CD4-positive, alpha-beta T cell treated with Interleukin-1 beta for 1 hour (primary cell): ENCODE measurements at regions not wholly inside any gene's neighbourhood (a gene's known extent, or its start where the extent isn't known, plus 50 kb on each side); places are given as distances from the start of the nearest gene placed in this dataset.
"Not testable (repeated sequence)": the region's sequence is repeated elsewhere in the genome, so short reads cannot be mapped to it uniquely, and the experiment has no call there.

Experiments used
- DNase-seq, 2 donors: peaks; one replicate each; pipeline ENCODE4 v3.0.0-alpha.2; 2020 to 2022

DNA sequence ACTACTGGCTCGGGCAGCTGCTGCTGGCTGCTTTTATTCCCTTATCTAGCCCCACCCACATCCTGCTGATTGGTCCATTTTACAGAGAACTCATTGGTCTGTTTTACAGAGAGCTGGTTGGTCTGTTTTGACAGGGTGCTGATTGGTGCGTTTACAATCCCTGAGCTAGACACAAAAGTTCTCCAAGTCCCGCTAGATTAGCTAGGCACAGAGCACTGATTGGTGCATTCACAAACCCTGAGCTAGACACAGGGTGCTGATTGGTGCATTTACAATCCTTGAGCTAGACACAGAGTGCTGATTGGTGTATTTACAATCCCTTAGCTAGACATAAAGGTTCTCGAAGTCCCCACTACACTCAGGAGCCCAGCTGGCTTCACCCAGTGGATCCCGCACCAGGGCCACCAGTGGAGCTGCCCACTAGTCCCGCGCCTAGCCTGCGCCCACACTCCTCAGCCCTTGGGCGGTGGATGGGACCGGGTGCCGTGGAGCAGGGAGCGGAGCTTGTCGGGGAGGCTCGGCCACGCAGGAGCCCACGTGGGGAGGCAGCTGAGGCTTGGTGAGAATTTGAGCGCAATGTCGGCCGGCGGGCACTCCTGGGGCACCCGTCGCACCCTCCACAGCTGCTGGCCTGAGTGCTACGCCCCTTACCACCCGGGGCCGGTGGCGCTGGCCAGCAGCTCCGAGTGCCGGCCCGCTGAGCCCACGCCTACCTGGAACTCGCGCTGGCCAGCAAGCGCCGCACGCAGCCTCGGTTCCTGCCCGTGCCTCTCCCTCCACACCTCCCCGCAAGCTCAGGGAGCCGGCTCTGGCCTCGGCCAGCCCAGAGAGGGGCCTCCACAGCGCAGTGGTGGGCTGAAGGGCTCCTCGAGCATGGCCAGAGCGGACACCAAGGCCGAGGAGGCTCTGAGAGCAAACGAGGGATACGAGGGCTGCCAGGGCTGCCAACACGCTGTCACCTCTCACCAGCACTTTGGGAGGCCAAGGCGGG is 91.1 kb upstream of the HS3ST2 start:
- DNase-seq: not testable (repeated sequence)

DNA sequence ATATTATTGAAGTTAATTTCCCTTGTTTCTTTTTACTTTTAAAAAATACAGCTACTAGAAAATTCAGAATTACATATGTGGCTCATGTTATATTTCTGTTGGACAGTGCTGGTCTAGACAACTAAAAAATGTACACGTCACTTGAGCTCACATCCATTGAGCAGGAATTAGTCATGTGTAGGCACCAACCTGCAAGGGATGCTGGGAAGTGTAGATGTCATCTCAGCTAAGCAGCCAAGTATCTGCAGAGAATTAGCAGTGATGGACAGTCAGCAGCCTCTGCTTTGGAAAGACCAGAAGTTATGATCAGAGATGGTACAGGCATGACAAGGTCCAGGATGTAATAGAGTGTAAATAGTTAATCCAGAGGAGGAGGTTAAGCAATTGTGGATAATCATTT is 87.1 kb upstream of the HS3ST2 start:
- no peak for DNase-seq

DNA sequence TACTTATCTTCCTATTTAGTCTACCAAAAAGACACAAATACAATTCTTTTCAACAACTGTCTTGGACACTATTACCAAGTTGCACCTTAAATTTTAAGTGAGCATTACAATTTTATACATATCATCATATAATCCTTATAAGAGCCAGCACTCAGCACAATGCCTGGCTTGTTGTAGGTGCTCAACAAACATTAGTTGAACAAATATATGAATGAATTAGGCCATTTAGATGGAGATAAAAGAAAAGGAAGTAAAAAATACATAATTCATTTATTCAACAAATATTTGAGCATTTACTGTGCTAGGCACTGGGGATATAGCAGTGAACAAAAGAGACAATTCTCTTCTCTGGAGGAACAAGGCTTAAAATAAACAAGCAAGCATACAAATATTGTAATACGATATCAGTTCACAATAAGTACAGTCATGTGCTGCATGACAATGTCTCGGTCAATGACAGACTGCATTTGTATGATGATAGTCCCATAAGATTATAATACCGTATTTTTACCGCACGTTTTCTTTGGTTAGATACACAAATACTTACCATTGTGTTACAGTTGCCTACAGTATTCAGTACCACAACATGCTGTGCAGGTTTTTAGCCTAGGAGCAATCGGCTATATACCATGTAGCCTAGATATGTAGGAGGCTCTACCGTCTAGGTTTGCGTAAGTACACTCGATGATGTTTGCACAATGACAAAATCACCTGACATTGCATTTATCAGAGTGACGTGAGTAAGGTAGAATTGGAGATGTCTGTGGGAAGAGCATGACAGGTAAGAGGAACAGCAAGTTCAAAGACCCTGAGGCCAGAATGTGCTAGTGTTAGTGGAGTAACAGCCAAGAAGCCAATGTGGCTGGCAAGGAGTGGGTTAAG is 86.4 kb upstream of the HS3ST2 start:
- DNase-seq: no peak

DNA sequence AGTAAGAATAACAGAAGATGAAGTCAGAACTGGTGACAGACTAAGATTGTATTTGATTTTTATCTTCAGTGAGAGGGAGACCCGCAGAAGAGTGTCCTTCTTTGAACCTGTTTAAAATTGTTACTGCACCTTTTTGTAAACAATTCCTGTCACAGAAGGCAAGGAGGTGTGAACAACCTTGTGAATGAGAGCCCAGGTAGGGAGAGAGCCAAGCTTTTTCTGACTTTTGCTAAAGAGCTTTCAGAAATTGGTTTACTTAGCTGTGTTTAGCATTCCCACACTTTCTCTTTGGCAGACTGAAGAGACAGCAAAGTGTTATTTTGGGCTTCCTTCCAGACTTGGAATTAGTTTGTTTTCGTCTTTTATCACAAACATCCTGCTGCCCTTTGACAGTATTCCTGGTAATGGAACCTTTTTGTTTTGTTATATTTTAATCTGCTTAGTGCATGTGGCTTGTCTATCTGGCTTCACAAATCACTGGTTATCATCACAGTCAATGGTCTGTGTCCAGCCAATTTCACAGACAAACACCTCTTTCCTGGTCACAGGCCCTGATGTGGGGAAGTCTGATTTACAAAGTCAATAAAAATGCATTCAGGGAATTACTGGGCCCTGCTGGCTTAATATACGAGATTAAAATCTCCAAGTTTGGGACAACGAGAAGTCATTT is 85.7 kb upstream of the HS3ST2 start:
- DNase-seq: no peak

DNA sequence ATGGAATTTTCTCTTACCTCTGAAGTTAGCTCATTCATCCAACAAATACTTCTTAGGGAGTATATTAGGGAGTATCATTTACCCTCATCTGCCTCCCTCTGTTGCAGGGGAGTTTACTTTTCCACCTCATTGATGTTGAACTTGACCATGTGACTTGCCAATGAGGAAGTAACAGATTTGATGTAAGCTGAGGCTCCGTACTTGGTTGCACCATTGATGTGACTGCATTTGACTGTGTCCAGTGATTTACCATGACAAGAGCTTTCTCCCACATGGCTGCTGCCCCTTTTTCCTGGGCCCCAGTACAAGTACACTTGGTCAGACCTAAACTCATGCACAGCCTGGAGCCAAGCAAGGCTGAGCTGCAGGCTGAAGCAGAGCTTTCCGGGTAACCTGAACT is 81.6 kb upstream of the HS3ST2 start:
- no peak for DNase-seq

DNA sequence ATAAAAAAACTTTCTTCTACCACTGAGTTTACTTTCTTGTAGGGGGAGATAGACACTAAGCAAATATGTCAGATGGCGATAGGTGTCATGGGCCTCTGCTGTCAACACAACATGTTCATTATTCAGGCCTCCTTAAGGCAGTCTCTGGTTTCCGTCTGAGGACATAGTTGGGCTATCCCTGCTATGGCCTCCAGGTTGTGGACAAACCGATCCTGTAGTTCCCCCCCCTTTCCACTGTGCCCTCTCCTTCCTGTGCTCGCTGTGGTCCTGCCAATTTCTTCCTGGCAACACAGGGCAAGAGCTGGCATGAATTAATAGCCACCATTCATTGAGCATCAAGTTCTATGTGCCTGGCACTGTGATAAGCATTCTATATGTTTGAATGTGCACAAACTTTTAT is 81.0 kb upstream of the HS3ST2 start:
- DNase-seq: no peak

DNA sequence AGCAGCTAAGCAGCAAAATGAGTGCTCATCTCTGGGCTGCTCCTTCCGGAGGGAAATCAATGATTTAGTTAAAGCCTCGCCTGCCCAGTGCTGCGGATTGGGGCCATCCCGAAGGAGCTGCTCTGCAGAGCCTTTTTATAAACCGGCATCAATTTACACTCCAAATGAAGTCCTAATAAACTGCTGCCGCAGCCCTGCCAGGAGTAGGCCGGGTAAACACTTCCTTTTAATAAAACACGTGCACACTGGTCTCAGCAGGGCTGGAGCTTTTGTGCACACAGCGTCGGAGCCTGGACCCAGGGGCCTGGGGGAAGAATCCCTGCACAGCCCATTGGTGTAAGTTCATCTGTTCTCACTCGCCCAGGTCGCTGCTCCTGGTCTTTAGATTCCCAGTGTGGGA is 79.6 kb upstream of the HS3ST2 start:
- no peak for DNase-seq

DNA sequence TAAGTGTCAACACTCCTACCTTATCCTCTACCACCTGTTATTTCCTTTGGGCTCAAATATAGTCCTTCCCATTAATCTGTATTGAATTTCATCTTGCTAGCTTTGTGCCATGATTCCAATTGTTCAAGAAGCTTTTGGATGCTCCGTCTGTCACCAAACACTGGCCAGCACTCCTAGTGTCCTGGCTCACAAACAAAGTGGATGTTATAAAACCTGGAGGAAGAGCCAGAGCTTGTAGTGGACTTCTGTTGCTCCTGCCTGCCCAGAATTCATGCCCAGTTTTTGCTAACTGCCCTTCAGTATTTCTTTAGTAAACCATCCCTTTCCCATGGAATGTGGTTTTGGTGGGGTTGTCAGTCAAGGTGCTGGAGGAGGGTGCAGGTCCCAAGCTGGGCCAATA is 77.2 kb upstream of the HS3ST2 start:
- no peak for DNase-seq

DNA sequence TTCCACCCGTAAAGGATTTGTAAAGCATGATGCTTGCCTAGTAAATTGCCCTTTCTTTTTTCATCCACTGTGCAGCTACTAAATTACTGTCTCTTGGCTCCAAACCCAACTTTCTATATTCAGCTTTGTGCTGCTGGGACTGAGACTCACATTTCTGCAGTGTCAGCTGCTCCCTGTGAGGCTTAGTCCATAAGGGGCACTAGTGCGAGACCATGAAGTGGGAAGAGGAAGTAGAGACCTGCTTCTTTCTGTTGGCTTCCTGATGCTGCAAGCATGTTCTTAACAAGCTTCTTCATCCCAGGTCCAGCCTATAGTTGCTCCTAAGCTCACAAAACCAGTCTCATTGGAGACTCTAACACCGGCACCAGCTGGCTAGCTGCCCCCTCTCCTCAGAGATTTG is 74.9 kb upstream of the HS3ST2 start:
- no peak for DNase-seq

DNA sequence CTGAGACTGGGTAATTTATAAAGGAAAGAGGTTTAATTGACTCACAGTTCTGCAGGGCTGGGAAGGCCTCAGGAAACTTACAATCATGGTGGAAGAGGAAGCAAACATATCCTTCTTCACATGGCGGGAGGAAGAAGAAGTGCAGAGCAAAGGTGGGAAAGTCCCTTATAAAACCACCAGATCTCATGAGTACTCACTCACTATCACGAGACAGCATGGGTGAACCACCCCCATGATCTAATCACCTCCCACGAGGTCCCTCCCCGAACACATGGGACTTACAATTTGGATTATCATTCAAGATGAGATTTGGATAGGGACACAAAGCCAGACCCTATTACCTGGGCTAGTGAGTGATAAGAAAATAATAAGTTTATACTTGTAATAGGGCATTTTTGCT is 70.6 kb upstream of the HS3ST2 start:
- DNase-seq: no peak

DNA sequence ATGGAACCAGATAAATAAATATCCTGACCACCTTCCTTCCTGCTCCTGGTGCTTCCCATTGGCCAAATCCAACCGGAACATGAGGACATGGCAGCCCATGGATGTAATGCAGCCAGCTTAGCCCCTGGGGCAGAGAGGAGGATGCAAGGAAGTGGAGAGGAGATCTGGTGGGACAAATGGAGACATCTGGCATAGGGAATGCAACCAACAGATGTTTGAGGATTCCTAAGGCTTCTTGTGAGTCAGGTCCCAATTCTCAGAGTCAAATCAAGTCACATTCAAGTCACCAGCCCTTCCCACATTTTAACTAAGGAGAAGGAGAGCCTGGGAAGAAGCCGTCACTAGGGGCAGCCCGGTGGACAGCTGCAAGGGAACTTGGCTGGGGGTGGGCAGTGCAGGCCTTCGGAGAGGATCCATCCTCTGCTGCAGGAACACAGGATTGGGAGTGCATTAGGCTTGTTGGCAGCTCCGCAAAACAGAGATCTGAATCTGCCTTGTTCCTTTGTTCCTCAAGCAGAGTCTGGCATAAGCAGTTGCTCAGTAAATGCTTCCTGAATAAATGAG is 62.8 kb upstream of the HS3ST2 start:
- no peak for DNase-seq

DNA sequence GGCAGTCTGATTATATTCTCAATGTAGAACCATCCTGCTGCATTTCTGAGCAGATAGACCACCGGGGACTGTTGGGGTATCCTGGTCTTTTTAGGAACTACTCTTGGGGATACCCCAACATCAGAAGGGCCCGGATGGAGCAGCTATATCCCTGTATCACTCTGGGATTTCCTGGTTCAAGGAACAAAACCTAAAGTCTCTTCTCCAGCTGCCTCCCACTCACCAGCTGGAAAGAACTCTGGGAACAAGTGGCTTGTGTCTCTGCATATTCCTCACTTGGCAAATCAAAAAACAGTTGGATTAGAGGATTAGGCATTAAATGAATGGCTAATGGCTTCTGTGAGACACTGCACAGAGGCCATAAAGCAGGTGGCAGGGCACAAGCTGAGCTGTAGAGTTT is 62.3 kb upstream of the HS3ST2 start:
- no peak for DNase-seq

DNA sequence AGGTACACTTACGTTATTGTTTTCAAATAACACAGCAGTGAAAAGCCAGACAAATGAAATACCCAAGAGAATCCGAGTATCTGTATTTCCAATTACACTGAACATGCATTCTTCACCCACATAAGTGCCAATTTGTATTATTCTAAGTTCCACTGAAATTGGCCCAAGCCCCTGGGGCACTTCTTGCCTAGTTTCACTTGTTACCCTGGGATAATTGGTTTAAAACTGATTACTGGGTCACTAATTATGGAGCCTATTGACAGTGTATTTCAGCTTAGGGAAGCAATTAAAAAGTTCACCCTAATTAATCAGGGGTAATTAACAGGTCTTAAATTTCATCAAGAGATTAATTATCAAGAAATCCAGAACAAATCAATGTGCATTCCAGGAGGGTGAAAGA is 60.5 kb upstream of the HS3ST2 start:
- no peak for DNase-seq

DNA sequence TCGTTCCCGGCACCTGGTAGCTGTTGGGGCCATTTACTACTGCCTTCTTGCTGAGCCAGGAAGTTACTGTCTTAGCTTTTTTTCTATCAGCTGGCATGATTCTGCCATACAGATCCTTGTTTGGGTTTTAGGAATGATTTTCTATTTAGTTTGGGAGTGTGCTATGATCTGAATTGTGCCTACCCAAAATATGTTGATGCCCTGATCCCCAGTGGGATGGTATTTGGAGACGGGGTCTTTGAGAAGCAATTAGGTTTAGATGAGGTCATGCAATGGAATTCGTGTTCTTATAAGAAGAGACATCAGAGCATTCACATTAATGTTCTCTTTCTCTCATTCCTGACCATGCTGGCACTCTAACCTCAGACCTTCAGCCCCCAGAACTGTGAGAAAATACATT is 59.4 kb upstream of the HS3ST2 start:
- DNase-seq: no peak

DNA sequence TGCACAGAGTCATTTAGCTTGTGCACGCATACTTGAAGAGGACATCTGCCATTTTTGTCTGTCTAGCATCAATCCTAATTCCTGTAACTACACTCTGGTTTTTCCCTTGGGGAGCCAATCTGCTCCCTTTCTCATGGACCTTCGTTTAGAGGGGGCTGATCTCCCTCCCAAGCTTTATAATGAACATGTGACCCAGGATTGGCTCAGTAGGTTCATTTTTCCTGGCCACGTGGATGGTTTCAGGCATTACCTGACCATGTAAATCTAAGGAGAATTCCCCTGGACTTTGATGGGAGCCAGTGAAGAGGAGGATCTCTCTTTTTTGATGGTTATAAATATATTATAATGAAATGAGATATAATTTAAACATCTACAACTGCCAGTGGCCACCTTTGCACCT is 56.8 kb upstream of the HS3ST2 start:
- no peak for DNase-seq

DNA sequence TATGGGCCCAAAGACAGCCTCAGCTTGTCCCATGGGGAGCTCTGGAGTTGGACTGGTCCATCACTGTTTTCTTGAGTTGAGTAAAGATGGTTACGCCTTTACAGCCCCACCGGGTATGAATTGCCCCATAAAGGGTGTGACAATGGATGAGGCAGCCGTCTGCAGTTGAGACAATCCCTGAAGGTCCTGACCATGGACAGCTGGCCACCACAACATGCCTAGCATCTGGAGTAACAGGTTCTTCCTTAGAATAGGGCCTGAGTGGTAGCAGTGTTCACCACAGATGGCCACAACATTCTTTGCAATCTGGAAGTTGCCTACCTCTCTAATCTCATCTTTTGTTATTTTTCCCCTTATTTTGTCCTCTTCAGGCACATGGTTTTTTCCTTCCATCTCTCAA is 51.5 kb upstream of the HS3ST2 start:
- no peak for DNase-seq

DNA sequence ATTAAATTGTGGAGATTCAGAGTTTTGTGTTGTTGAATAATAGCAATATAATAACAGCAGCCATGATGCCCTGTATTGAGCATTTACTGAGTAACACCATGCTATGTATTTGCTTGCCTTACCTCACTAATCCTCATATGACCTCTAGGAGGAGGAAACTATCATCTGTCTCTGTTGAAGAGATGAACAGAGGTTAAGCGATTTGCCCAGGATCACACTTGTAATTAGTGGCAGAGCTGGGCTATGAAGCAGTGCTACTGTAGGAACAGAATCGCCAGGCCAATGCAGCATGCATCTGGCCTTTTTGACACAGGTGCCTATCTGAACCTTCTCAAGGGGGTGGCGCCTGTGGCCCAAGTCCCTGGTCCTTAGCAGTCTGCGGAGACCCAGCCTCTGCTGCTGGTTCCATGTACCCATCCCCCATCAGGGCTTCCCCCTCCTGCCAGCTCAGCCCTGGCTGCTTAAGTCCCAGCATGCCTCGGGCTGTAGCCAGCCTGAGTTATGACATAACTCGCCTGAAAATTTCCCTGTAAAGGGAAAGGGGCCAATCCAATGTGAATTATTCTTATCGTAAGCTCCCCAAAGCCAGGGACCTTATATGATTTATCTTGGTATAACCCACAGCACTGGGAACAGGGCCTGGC is 50.4 kb upstream of the HS3ST2 start:
- DNase-seq: no peak
